GM18519 (cell line): ENCODE measurements at regions not wholly inside any gene's neighbourhood (a gene's known extent, or its start where the extent isn't known, plus 50 kb on each side); places are given as distances from the start of the nearest gene placed in this dataset.

Source experiments
- ATAC-seq: cut with Tn5 transposase; IDR thresholded peaks from one replicate; pipeline ENCODE4 v1.9.1; 2021; ENCODE audit warnings: mild to moderate bottlenecking, moderate library complexity; ENCODE audit not compliant: unreplicated experiment, low FRiP score

DNA sequence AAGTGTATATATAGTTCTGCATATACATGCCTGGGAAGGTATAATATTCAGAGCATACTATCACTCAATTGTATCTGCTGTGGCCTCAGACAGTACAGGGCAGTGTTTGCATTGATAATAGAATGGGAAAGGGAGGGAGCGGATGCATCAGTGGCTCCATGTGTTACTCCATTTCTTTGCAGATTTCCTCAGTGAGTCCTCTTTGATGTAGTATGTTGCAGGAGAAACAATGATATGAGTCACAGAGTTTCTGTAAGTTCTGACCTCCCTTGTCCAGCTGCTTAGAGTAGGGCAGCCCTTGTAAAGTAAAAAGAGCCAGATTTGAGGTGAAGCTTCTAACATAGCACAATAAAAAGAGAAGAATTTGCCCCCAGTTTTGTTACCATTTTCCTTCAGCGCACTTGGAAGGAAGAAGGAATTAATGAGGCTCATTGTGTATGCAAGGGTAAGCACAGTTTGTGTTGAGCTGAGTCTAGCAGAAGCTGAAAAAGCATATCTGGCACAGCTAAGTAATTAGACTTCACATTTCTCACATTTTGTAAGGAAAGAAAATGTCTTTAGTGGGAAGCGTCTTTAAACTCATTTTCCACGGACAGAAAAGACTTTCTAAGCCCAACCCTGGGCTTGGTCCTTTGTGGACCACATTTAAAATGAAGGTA is 555.8 kb upstream of the IL12A start:
- no peak for ATAC-seq

DNA sequence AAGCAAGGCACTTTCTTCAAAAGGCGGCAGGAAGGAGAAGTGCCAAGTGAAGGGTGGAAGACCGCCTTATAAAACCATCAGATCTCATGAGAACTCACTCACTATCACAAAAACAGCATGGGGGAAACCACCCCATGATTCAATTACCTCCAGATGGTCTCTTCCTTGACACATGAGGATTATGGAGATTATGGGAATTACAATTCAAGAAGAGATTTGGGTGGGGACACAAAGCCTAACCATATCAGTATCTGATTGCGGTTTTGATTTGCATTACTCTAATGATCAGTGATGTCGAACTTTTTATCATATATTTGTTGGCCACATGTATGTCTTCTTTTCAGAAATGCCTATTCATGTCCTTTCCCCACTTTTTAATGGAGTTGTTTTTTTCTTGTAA is 549.3 kb upstream of the IL12A start:
- ATAC-seq, result no peak

DNA sequence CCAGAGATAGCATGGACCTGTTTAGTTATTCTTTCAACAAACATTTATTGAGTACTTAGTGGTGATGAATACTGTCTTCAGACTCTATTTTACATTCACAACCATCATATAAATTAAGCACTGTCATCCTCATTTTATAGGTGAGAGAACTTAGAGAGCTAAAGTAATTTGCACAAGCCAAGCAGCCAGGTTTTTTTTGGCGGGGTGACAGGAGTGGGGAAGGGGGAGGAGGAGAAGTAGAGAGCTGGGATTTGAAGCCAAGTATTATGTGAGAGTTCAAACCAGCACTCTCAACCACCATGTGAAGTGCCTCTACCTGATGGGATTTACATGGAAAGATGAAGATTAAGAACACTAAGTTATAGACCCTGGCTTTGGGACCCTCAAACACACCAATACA is 547.4 kb upstream of the IL12A start:
- ATAC-seq, result no peak

DNA sequence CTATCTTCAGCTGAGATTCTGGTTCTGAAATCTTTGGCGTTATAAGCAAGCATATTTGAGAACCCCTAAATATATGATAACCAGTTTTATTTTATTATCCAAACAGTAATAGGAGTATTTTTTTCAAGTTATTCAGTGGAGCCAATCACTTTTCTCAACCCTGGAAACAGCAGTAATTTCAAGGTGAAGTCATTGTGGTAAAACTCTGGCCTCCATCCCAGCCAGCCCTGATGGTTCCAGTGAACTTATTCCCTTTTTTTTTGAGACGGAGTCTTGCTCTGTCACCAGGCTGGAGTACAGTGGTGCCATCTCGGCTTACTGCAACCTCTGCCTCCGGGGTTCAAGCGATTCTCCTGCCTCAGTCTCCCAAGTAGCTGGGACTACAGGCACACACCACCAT is 545.4 kb upstream of the IL12A start:
- ATAC-seq, result no peak

DNA sequence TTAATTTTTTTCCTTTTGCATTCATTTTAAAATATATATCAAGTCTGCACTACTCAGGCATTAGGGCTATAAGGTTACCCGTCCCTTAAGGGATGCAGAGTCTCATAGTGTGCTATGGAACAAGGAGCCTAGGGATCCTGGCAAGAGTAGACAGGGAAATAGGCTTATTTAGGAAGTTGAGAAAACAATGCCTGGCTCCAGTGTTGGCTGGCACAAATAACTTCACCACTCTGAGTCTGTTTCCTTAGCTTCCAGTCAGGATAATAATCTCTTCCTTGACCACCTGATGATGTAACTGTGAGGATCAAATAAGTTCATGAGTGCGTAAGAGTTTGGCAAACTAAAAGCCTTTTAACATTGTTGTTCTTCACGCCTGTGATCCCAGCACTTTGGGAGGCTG is 540.8 kb upstream of the IL12A start:
- no peak for ATAC-seq

DNA sequence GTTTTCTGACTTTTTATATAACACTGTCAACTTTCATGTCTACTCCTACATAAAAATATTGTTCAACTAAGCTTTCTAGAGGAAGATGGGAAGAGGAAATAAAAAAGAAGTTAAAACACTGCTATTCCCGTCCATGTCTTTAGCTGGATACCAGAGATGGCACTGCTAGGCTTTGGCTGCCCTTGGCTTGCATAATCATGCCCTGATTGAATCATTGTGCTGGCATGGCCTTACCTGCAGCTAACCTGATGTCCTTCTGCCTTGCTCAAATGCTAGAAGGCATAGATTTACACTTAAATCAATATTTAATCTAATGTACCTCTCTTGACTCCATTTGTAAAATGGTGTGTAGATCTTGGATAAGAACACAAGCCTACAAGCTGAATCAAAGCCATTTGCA is 539.7 kb upstream of the IL12A start:
- no peak for ATAC-seq

DNA sequence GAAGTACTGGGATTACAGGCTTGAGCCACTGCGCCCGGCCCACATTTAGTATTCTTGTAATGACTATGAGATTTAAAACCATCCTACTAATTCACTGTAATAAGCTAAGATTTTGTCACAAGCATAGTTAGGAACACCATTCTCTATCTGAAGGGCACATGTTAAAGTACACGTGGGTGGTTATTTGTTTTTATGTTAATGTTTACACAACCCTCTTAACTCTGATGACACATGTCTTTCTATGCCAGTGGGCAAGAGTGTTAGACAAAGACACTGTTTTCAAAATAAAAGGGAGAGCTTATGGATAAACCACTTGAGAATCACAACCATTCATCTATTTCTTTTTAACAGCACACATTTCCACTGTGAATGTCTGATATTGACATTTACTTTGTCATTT is 537.6 kb upstream of the IL12A start:
- ATAC-seq, result no peak

DNA sequence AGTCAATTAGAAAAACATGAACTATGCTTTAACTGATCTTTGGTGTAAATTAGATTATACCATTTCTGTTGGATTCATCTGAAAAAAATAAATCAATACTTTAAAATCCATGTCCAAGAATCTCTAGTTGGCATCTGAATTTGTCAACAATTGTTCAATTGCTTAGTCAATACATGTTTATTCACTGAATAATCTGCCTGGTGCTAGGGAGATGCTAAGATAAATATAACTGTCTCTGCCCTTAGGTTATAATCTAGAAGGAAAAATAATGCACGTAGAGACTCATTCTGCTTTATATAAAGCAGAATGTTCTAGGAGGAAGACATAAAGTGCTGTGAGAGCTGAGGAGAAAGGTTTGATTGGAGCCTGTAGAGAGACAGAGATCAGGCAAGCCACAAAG is 537.2 kb upstream of the IL12A start:
- no peak for ATAC-seq

DNA sequence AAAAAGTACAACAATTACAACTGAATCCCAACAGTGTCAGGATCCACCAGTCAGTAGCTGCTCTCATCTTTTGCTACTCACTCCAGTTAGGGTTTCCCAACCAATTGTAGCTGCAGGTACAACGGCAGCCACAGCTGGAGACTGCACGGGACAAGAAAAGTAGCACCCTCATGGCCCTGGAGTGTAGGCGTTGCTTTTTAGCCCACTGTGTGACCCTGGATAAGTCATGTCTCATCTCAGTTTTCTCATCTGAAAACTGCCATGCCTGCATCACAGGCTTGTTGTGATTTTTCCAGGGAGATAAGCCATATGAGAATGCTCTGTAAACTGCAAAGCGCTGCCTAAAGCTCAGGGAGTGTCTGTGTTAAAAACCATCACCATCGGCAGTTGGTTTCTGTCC is 535.6 kb upstream of the IL12A start:
- no peak for ATAC-seq

DNA sequence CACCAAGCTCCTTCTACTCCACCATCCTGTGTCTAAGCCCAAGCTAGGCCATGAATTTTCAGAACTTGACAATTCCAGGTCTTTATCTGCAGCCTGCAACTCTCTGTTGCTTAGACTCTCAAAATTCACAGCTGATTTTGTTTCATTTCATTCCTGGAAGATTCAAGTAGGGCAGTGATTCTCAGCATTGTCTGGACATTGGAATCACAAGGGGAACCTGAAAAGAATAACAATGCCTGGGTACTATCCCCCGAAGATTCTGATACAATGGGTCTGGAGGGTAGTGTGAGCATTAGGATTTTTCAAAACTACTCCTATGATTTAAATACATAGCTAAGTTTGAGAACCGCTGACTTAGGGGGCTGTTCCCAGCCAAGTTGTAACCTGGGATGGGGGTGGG is 534.7 kb upstream of the IL12A start:
- no peak for ATAC-seq

DNA sequence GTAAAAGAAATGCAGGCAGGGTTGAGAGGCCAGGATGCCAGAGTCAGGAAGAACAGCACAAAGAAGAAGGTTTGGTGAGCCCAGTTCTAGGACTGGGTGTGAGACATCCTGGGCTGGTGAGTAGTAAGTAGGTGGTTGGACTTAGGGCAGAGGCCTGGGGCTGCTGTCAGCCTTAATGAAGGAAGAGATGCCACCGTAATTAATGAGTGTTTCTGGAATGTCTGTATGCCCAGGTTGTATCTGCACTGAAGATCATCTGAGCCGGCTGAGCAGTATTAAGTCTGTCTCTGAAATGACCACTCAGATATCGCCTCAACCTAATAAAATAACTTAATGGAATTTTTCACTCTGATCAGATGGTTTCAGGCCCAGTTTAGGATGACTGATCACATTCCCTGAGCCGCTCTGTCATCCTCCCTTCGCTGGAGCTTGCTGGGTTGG is 532.9 kb upstream of the IL12A start:
- no peak for ATAC-seq

DNA sequence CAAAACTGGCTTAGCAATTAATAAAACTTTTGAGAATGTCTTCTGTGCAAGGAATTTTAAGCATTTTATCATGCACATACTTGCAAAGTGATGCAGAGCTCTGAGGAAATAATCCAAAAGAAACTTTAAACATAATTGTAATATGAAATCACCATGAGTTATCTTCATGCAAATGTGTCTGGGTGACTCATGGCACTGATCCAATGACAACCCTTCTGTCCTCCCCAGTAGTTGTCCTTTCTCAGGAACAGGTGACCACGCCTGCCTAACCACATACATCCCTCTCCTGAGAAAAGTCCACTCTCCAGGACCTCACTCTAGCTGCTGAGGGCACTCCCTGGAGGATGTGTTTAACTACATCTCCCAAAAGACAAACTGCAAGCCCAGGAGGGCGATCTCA is 530.6 kb upstream of the IL12A start:
- no peak for ATAC-seq

DNA sequence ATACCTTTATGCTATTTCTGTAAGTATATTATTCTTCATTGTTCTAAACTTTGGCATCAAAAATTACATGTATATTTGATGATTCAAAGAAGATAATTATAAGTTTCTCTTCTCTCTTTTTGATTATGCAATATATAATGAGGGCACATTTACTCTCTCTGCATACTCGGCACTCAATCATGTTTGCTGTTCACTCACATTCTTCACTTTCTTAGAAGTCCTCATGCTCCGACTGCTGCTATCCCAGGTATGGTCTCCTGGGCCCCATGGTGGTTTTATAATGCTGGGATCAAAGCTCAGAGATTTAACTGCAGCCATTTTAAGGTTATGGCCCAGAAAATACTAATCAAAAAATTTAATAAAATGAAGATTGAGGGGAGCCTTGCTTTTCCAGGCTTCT is 529.7 kb upstream of the IL12A start:
- ATAC-seq, result no peak

DNA sequence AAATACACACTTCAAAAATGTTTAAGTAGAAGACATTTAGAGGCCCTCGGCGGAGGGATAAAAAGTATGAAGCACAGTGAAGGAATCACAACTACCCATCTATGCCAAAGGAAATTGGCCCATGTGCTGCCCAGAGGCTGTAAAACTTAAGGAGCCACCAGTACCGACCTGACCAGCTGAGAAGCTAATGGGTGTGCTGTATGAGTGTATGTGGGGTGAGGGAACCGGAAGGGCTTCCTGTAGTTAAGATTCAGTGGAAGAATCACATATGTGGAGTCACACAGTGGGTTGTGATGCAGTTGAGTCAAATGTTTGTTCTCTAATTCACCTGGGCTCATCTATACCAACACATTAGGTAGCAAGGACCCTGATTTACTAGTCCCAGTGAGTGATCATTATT is 516.0 kb upstream of the IL12A start:
- no peak for ATAC-seq

DNA sequence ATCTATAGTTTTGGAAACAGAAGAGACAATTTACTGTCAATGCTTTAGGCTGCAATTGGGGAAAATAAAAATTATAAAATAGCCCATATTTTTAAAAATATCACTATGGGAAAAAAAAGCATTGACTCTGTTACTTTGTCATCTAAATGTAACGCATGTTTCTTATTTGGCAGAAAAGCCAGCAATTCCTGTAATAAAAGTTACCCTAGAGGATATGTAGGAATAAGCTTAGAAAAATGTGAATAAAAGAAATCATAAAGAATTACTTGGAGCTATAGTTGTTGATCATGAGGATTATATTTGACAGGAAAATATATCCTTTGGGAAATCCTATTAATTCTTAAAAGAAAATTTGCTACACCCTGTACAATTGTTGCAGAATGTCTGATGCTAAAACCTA is 515.4 kb upstream of the IL12A start:
- no peak for ATAC-seq

DNA sequence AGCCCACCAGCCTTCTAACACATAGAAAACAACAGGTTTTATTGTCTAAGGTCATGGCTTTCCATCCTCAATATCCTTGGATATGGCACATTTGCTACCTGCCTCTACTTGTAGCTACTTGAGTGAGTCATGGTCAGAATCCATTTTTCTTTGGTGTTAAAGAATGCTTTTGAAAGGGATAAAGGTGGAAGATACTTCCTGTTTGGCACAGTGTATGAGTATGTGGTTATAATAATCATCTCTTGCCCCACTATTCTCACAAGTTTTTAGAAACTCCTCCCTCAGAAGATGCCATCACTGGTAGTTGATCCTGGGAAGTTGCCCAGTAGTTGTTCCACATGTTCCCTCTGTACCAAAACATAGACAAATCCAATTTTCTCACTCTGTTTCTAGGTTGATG is 508.6 kb upstream of the IL12A start:
- no peak for ATAC-seq

DNA sequence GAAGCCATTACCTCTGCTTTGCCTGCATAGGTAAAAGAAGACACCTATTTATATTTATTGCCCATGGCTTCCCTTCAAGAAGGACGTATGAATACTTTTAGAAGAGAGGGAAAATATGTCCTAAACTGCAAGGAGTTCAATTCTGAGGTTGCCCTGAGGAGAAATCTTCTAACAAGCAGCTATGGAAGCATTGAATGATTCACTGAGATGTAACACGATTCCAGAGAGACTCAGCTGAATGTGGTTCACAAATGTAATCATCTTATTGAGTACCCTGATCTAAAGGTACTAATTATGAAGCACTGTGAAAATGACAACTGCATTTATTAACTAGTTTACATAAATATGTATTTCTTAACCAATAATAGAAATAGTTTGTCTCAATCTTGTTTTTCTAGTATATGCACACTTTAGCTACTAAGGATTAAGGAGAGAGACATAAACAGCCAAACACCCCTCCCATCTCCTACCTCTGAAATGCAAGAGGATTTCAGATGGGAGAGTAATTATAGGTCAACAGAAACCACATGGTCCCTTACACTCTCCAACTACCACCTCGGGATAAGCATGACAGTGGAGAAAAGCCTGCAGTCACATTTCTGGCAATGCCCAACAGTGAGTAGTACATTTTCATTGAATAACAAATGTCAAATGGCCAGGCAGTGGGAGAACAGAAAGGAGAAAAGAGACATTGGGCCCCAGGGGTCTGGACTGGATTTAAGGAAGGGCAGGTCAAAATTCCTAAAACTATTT is 506.2 kb upstream of the IL12A start:
- ATAC-seq, result no peak

DNA sequence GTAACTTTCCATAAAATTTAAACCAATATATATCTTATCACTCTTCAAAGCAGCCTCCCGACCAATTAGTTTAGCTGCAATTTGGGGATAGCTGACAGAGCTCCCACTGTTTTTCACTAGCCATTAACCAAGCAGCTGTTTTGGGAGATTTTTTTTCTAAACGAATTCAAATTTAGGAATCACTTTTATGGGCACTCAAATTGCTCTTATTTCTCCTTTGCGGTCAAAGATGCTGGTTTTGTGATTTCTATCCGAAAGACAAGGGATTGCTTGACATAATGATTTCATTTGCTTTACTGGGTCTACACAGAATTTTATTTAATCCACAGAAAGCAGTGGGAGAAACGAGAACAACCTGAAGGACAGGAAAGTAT is 505.7 kb upstream of the IL12A start:
- no peak for ATAC-seq

DNA sequence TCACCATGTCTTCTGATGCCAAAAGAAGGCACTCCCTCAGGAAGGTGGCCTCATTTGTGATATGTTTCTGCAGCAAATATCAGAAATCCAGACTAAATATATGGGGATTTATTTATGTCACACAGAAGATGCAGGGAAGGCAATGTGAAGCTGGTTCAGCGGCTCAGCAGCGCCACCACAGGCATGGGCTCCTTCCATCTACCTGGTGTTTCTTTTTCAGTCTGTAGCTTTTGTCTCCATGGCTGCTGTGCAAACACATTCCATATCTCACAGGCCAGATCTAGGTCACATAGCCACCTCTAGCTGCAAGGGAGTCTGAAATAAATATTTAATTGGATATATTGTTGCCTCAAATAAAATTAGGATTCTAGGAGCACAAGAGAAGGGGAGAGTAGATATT is 502.1 kb upstream of the IL12A start:
- no peak for ATAC-seq

DNA sequence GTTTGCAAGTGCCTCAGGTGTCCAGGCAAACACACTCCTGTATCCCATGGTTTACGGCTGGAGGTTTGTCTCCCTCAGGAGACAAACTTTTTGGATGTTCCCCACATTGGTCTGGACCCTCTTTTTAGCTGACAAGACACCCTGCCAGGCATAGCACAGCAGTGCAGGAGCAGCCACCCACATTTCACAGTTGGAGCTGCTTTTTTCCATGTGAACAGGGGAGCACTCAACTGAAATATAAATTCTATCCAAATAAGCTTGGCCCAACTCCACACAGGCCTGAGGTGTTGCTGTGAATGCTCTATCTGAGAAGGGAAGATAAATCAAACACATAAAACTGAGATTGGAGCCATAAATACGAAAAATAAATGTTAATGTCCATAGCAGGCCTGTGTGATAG is 501.3 kb upstream of the IL12A start:
- no peak for ATAC-seq

DNA sequence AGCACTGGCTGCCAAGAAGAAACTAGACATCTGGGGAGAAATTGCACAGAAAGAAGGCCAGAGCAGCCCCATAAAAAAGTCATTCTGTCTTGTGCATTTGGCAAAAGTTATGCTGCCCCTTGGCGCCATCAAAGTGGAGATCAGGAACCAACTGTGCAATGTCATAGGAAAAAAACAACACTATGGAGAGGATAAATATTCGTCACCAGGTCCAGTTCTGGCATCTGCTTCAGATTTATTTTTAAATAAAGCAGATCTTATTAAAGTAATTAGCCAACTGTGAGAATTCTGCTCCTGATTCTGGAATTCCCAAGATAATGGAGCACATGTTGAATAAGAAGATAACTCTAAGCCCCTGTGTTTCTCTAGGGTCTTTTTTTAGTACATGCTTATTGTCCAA is 500.0 kb upstream of the IL12A start:
- no peak for ATAC-seq

DNA sequence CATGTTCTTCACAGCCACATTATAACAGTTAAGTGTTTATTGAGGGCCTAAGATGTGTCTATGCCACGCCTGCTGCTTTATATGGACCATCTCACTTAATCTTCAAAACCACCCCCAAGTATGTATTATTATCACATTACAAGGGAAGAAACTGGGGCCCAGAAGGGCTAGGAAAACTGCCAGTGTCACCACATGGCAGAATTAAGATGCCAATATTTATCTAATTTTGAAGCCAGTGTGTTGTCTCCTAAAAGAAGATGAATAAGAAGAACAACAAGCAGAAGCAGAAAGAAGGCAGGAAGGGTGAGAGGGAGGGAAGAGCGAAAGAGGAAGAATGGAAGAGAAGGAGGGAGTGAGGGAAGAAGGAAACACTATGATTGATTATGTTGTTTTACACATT is 491.3 kb upstream of the IL12A start:
- ATAC-seq, result no peak
